Stimulated activated memory B cell treated with anti-CD40 and anti-IgM and Interleukin-4, amounts not matched to agents 10 μg/mL and 1 μg/mL and 100 μg/mL, for 72 hours (primary cell): ENCODE measurements at regions not wholly inside any gene's neighbourhood (a gene's known extent, or its start where the extent isn't known, plus 50 kb on each side); places are given as distances from the start of the nearest gene placed in this dataset.

Source experiments
- ATAC-seq: fragments of 150-1000 bp; cut with Tn5 transposase; 2 replicates; pipeline ENCODE4 v1.10.0; 2021
- H3K27ac Mint-ChIP-seq: one replicate; pipeline ENCODE4 v1.8.0; 2022; ENCODE audit warnings: mild to moderate bottlenecking, mixed read lengths
- H3K27me3 Mint-ChIP-seq: one replicate; pipeline ENCODE4 v1.8.0; 2022; ENCODE audit warnings: mixed read lengths
- H3K36me3 Mint-ChIP-seq: one replicate; pipeline ENCODE4 v1.8.0; 2022; ENCODE audit warnings: mixed read lengths
- H3K4me1 Mint-ChIP-seq: one replicate; pipeline ENCODE4 v1.8.0; 2022; ENCODE audit warnings: mixed read lengths
- H3K4me3 Mint-ChIP-seq: one replicate; pipeline ENCODE4 v1.8.0; 2022; ENCODE audit warnings: mild to moderate bottlenecking, moderate library complexity, mixed read lengths
- H3K9me3 Mint-ChIP-seq: one replicate; pipeline ENCODE4 v1.8.0; 2022; ENCODE audit warnings: mixed read lengths

- Mint-ChIP-seq H3K27ac (no peak overlapping the region), H3K27me3 (no peaks in the 10 kb centered on the region), H3K4me1 (no peaks in the 10 kb centered on the region), H3K36me3 (no peaks in the 10 kb centered on the region), H3K4me3 (no peak overlapping the region), H3K9me3 (peaks cover 17% of the 10 kb centered on the region)
- no peak for ATAC-seq
These were observed 334.6 kb downstream of the TSHZ3 start for GRCh38 chr19:31014668-31015067.

GRCh38 chr19:31013384-31014020 lies 335.7 kb downstream of the TSHZ3 start:
- H3K4me3 Mint-ChIP-seq: no peak overlapping the region
- peaks cover 17% of the 10 kb centered on the region for H3K9me3 Mint-ChIP-seq
- H3K36me3 Mint-ChIP-seq: no peaks in the 10 kb centered on the region

GRCh38 chr19:31002518-31003244 lies 346.6 kb downstream of the TSHZ3 start:
- Mint-ChIP-seq H3K27ac (no peak overlapping the region), H3K36me3 (no peaks in the 10 kb centered on the region), H3K9me3 (peaks cover 21% of the 10 kb centered on the region), H3K4me3 (no peak overlapping the region), H3K27me3 (no peaks in the 10 kb centered on the region), H3K4me1 (no peaks in the 10 kb centered on the region)
- ATAC-seq: no peak

More at GRCh38 chr19:31013384-31014020, 335.7 kb downstream of the TSHZ3 start:
- Mint-ChIP-seq H3K27ac (no peak overlapping the region), H3K27me3 (no peaks in the 10 kb centered on the region), H3K4me1 (no peaks in the 10 kb centered on the region)
- no peak for ATAC-seq

GRCh38 chr19:31001991-31002390 lies 347.2 kb downstream of the TSHZ3 start:
- Mint-ChIP-seq H3K4me3 (no peak overlapping the region), H3K9me3 (peaks cover 20% of the 10 kb centered on the region), H3K4me1 (no peaks in the 10 kb centered on the region), H3K27ac (no peak overlapping the region), H3K36me3 (no peaks in the 10 kb centered on the region), H3K27me3 (no peaks in the 10 kb centered on the region)
- no peak for ATAC-seq

GRCh38 chr19:31000913-31001312 lies 348.3 kb downstream of the TSHZ3 start:
- H3K27me3 Mint-ChIP-seq: no peaks in the 10 kb centered on the region
- no peak for ATAC-seq
- peaks cover 13% of the 10 kb centered on the region for H3K9me3 Mint-ChIP-seq
- H3K4me3 Mint-ChIP-seq: no peak overlapping the region
- H3K4me1 Mint-ChIP-seq: no peaks in the 10 kb centered on the region
- no peaks in the 10 kb centered on the region for H3K36me3 Mint-ChIP-seq
- no peak overlapping the region for H3K27ac Mint-ChIP-seq

- H3K4me1 Mint-ChIP-seq: no peaks in the 10 kb centered on the region
- no peak for ATAC-seq
These were observed 349.5 kb downstream of the TSHZ3 start for GRCh38 chr19:30999726-31000125.

GRCh38 chr19:30997222-30997621 lies 352.0 kb downstream of the TSHZ3 start:
- Mint-ChIP-seq H3K27me3 (no peaks in the 10 kb centered on the region), H3K36me3 (no peaks in the 10 kb centered on the region), H3K4me3 (no peak overlapping the region), H3K27ac (no peak overlapping the region), H3K9me3 (peaks cover 6% of the 10 kb centered on the region), H3K4me1 (no peaks in the 10 kb centered on the region)
- ATAC-seq: no peak

More at GRCh38 chr19:30999726-31000125, 349.5 kb downstream of the TSHZ3 start:
- Mint-ChIP-seq H3K9me3 (peaks cover 8% of the 10 kb centered on the region), H3K27me3 (no peaks in the 10 kb centered on the region), H3K36me3 (no peaks in the 10 kb centered on the region), H3K27ac (no peak overlapping the region), H3K4me3 (no peak overlapping the region)

GRCh38 chr19:30978639-30979038 lies 370.6 kb downstream of the TSHZ3 start:
- no peak overlapping the region for H3K4me3 Mint-ChIP-seq
- no peaks in the 10 kb centered on the region for H3K4me1 Mint-ChIP-seq
- peaks cover 18% of the 10 kb centered on the region for H3K9me3 Mint-ChIP-seq
- no peaks in the 10 kb centered on the region for H3K36me3 Mint-ChIP-seq
- no peak overlapping the region for H3K27ac Mint-ChIP-seq
- no peak for ATAC-seq
- H3K27me3 Mint-ChIP-seq: no peaks in the 10 kb centered on the region

GRCh38 chr19:30969591-30969990 lies 379.6 kb downstream of the TSHZ3 start:
- no peak overlapping the region for H3K27ac Mint-ChIP-seq
- no peak overlapping the region for H3K4me3 Mint-ChIP-seq
- ATAC-seq: no peak
- no peaks in the 10 kb centered on the region for H3K27me3 Mint-ChIP-seq
- H3K9me3 Mint-ChIP-seq: peaks cover 16% of the 10 kb centered on the region
- H3K4me1 Mint-ChIP-seq: no peaks in the 10 kb centered on the region
- H3K36me3 Mint-ChIP-seq: no peaks in the 10 kb centered on the region

- Mint-ChIP-seq H3K9me3 (peaks cover 13% of the 10 kb centered on the region), H3K36me3 (no peaks in the 10 kb centered on the region), H3K27ac (no peak overlapping the region), H3K27me3 (no peaks in the 10 kb centered on the region), H3K4me1 (no peaks in the 10 kb centered on the region), H3K4me3 (no peak overlapping the region)
- ATAC-seq: no peak
These were observed 380.3 kb downstream of the TSHZ3 start for GRCh38 chr19:30968841-30969399.

GRCh38 chr19:30968210-30968609 lies 381.0 kb downstream of the TSHZ3 start:
- Mint-ChIP-seq H3K9me3 (peaks cover 12% of the 10 kb centered on the region), H3K4me1 (no peaks in the 10 kb centered on the region), H3K36me3 (no peaks in the 10 kb centered on the region), H3K4me3 (no peak overlapping the region), H3K27ac (no peak overlapping the region), H3K27me3 (no peaks in the 10 kb centered on the region)
- ATAC-seq: no peak

- Mint-ChIP-seq H3K27me3 (no peaks in the 10 kb centered on the region), H3K4me3 (no peak overlapping the region), H3K27ac (no peak overlapping the region), H3K9me3 (peaks cover 14% of the 10 kb centered on the region), H3K36me3 (no peaks in the 10 kb centered on the region), H3K4me1 (no peaks in the 10 kb centered on the region)
- no peak for ATAC-seq
These were observed 382.8 kb downstream of the TSHZ3 start for GRCh38 chr19:30966486-30966885.

GRCh38 chr19:30959011-30959410 lies 390.2 kb downstream of the TSHZ3 start:
- Mint-ChIP-seq H3K4me3 (no peak overlapping the region), H3K27ac (no peak overlapping the region), H3K36me3 (no peaks in the 10 kb centered on the region), H3K4me1 (no peaks in the 10 kb centered on the region), H3K9me3 (peaks cover 17% of the 10 kb centered on the region), H3K27me3 (no peaks in the 10 kb centered on the region)
- no peak for ATAC-seq

GRCh38 chr19:30955112-30956104 lies 393.8 kb downstream of the TSHZ3 start:
- Mint-ChIP-seq H3K4me3 (no peak overlapping the region), H3K9me3 (peaks cover 21% of the 10 kb centered on the region), H3K27ac (no peak overlapping the region), H3K36me3 (no peaks in the 10 kb centered on the region), H3K4me1 (no peaks in the 10 kb centered on the region), H3K27me3 (no peaks in the 10 kb centered on the region)
- ATAC-seq: no peak
